Tibial nerve (tissue), 4 donors: ENCODE measurements at regions not wholly inside any gene's neighbourhood (a gene's known extent, or its start where the extent isn't known, plus 50 kb on each side); places are given as distances from the start of the nearest gene placed in this dataset.

ENCODE experiments used
- EP300 ChIP-seq, 2 donors: sonication (generic); formaldehyde crosslinking; IDR thresholded peaks; one replicate each; pipeline ENCODE4 v1.6.1; 2017; ENCODE audit warnings: antibody characterized with exemption in 2 of 2, mild to moderate bottlenecking in 1 of 2
- POLR2A ChIP-seq, 2 donors: fragments of 450-650 bp; IDR thresholded peaks; one replicate each; pipeline ENCODE4 v1.6.1; 2017; ENCODE audit warnings: antibody characterized with exemption in 2 of 2, mild to moderate bottlenecking in 2 of 2, moderate library complexity in 2 of 2
- TF ChIP-seq, protein P1 (sequence below), 5 experiments: fragments of 200-600 bp in 3 of 5; fragments of 450-650 bp in 2 of 5; sonication (generic) in 3 of 5; IDR thresholded peaks; one replicate each; pipeline ENCODE4 v1.5.1; 2016 to 2019; ENCODE audit warnings: antibody characterized with exemption in 5 of 5, mild to moderate bottlenecking in 3 of 5, moderate library complexity in 2 of 5

DNA sequence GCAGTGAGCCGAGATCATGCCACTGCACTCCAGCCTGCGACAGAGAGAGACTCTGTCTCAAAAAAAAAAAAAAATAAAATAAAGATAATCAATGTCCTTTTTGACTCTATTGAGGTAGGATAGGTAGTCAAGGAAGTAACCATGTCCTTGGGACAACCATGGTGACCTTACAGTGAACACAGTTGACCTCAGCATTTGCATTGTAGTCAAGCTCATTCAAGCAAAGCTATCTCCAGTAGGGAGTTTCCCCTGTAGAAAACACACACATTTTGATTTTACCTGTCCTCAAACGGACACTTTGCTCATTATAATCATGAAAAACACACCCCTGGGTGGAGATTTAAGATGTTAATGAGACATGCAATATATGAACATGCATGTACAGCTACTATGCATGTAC is 171.7 kb downstream of the KIF20B start:
- TF ChIP-seq, protein P1, sequence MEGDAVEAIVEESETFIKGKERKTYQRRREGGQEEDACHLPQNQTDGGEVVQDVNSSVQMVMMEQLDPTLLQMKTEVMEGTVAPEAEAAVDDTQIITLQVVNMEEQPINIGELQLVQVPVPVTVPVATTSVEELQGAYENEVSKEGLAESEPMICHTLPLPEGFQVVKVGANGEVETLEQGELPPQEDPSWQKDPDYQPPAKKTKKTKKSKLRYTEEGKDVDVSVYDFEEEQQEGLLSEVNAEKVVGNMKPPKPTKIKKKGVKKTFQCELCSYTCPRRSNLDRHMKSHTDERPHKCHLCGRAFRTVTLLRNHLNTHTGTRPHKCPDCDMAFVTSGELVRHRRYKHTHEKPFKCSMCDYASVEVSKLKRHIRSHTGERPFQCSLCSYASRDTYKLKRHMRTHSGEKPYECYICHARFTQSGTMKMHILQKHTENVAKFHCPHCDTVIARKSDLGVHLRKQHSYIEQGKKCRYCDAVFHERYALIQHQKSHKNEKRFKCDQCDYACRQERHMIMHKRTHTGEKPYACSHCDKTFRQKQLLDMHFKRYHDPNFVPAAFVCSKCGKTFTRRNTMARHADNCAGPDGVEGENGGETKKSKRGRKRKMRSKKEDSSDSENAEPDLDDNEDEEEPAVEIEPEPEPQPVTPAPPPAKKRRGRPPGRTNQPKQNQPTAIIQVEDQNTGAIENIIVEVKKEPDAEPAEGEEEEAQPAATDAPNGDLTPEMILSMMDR (IDR thresholded peaks at IDR 0.05) = no peak
- TF ChIP-seq POLR2A (IDR thresholded peaks at IDR 0.05) (no peak), EP300 (IDR thresholded peaks at IDR 0.05) (no peak)
